Ovary (tissue), 3 donors: ENCODE measurements at regions not wholly inside any gene's neighbourhood (a gene's known extent, or its start where the extent isn't known, plus 50 kb on each side); places are given as distances from the start of the nearest gene placed in this dataset.

Source experiments
- POLR2A ChIP-seq: fragments of 450-650 bp; IDR thresholded peaks from one replicate; pipeline ENCODE4 v1.6.1; 2017; ENCODE audit warnings: antibody characterized with exemption, mild to moderate bottlenecking, moderate library complexity
- TF ChIP-seq, protein P1 (sequence below), 3 donors: fragments of 450-650 bp in 2 of 3; fragments of 200-600 bp in 1 of 3; IDR thresholded peaks; one replicate each; pipeline versions ENCODE4 v1.5.1 to v1.8.0; 2016 to 2022; ENCODE audit warnings: antibody characterized with exemption in 3 of 3, mild to moderate bottlenecking in 1 of 3
- donor health status: DM: no; HTN: no; CAD: no.

GRCh38 chr16:85999778-86000177 is 100.8 kb downstream of the IRF8 start:
- TF ChIP-seq POLR2A = no peak
- TF ChIP-seq, protein P1, sequence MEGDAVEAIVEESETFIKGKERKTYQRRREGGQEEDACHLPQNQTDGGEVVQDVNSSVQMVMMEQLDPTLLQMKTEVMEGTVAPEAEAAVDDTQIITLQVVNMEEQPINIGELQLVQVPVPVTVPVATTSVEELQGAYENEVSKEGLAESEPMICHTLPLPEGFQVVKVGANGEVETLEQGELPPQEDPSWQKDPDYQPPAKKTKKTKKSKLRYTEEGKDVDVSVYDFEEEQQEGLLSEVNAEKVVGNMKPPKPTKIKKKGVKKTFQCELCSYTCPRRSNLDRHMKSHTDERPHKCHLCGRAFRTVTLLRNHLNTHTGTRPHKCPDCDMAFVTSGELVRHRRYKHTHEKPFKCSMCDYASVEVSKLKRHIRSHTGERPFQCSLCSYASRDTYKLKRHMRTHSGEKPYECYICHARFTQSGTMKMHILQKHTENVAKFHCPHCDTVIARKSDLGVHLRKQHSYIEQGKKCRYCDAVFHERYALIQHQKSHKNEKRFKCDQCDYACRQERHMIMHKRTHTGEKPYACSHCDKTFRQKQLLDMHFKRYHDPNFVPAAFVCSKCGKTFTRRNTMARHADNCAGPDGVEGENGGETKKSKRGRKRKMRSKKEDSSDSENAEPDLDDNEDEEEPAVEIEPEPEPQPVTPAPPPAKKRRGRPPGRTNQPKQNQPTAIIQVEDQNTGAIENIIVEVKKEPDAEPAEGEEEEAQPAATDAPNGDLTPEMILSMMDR (IDR thresholded peaks at IDR 0.05) = no peak
